ENCODE measurements at regions not wholly inside any gene's neighbourhood (a gene's known extent, or its start where the extent isn't known, plus 50 kb on each side); places are given as distances from the start of the nearest gene placed in this dataset.

DNA sequence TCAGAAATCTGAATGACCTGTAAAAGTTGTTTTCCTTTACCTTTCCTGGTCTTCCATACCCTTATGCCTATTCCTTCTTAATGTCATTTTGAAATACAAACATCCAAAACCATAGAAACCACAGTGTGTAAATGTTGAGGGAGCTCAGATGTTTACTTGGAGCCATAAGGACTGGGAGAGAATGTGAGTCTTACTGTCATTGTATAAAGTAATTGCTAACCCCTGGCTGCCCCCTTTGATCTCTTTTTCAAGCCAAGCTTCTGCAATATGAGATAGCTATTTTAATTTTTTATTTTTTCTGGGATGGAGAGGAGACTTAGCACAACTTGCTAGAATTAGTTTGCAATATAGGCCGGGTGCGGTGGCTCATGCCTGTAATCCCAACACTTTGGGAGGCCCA, 124.4 kb upstream of the AKIRIN2 start:
- TF ChIP-seq POLR2AphosphoS5 (IDR thresholded peaks at IDR 0.05; ENCODE audit: borderline replicate concordance, low read depth, low read length) (no peak), EZH2 (IDR thresholded peaks at IDR 0.05) (no peak), FOXP2 (optimal IDR thresholded peaks at IDR 0.05; ENCODE audit: control extremely low read depth, extremely low read length, insufficient read depth) (no peak)

Measured in SK-N-MC (cell line).